RCC 7860 (cell line): ENCODE measurements at regions not wholly inside any gene's neighbourhood (a gene's known extent, or its start where the extent isn't known, plus 50 kb on each side); places are given as distances from the start of the nearest gene placed in this dataset.
A peak's percentile ranks its signal among the peaks of the same experiment; 100 is the strongest.

Experiments
- DNase-seq: peaks from one replicate; pipeline ENCODE4 v3.0.0-alpha.2; 2015; ENCODE audit warnings: low spot score
- FAIRE-seq: peaks from 2 replicates; lab custom pipeline; 2012; peaks lifted over from hg19 to GRCh38; lab: Jason Lieb, UNC

DNA sequence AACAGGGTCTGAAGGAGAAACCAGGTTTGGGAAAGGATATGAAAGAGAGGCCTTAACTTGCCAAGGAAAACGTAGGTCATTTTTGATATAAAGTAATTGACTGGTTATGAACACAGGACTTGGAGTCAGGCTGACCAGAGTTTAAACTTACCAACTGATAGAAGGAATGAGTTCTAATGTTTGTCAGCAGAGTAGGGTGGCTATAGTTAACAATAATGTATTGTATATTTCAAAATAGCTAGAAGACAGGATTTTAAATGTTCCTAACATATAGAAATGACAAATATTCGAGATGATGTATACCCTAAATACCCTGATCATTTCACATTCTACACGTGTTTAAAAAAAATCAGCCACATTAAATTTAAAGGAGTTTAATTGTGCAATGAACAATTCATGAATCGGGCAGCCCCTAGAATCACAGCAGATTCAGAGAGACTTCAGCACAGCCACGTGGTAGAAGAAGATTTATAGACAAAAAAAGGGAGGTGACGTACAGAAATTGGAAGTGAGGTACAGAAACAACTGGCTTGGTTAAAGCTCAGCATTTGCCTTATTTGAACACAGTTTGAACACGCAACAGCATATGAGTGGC, 52.5 kb upstream of the PLEKHG7 start:
- no peak for DNase-seq
- no peak for FAIRE-seq

- peak; percentile 66 for DNase-seq
Measured at GRCh38 chr12:92649511-92650227, 53.1 kb upstream of the PLEKHG7 start.

GRCh38 chr12:92648242-92649031, 54.4 kb upstream of the PLEKHG7 start:
- FAIRE-seq: no peak
- no peak for DNase-seq

More at GRCh38 chr12:92649511-92650227, 53.1 kb upstream of the PLEKHG7 start:
- FAIRE-seq: peak; percentile 65

GRCh38 chr12:92641291-92641690, 61.5 kb upstream of the PLEKHG7 start:
- DNase-seq (no peak), FAIRE-seq (no peak)

DNA sequence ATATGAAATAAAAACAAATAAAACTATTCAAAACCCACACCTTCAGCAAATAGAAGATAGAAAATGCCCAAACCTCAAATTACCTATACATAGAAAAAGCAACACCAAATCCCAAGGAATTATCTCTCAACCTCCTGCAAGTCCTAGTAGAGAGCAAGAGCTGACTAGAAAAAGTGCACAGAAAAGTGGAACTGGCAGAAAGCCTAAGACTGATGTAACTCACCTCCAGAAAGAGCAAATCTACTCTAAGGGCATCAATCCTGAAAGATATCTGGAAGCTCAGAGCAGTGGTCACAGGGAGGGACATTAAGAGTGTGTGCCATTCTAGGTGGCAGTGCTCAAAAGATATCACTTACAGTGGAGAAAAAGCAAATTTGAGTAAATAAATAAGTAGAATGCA, 62.1 kb upstream of the PLEKHG7 start:
- no peak for DNase-seq
- no peak for FAIRE-seq

DNA sequence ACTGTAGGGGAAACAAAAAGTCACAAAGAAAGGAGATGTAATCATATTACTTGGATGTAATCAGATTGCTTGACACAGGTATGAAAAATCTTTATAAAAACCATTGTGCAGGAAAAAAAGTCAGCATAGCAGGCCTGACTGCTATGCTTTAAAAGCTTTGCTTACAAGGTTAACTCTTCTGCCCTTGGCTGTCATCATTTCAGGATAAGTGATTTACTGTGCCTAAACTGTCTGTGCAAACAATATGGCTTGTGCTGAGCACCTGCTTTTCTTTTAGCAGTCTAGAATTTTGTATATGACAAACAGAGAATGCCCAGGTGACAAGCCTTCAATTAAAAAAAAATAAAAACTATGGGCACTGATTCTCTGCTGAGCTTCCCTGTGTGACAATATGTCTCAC, 63.8 kb upstream of the PLEKHG7 start:
- FAIRE-seq: no peak
- no peak for DNase-seq

DNA sequence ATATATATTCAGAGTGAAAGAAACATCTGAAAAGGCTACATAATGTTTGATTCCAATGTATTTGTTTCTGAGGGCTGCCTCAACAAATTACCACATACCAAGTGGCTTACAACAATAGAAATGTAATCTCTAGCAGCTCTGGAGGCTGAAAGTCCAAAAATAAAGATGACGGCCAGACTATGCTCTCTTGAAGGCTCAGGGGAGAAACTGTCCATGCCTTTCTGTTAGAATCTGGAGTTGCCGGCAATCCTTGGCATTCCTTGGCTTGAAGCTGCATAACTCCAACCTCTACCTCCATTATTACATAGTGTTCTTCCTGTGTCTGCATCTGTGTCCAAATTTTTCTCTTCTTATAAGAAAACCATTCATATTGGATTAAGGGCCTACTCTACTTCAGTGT, 68.1 kb upstream of the PLEKHG7 start:
- no peak for DNase-seq

DNA sequence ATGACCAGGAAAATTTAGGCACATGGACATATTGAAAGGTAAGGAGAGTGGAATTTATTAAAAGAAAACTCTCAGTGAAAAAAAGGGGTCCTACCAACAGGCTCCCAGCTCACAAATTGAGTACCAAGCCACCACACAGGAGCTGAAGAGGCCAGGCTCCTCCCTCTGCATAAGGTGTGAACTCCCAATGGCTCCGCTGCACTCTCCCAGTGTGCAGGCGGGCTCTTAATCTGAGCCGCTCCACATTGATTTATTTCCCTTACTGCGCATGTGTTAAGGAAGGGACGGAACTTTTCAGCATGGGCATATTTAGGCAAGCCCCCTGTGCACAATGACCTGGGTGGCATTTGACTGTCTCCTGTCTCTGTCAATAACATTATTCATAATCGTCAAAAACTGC, 68.6 kb upstream of the PLEKHG7 start:
- FAIRE-seq (no peak), DNase-seq (no peak)

More for the DNA sequence above, 68.1 kb upstream of the PLEKHG7 start:
- FAIRE-seq: no peak

DNA sequence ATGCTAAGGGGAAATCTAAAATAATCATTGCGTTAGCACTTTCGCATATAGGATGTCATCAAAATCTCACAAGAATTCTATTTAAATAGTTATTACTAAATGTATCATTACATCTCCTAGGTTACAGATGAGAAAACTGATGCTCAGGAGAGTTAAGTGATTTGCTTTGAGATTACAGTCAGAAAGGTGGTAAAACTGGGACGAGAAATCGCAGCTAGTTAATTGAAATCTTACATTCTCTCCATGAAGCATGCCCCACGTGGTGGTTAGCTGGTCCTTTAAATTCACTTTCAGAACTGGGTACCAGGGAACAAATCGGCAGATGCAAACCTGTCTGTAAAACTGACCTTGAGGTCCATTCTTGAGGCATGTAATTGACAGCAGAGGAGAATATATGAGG, 71.8 kb upstream of the PLEKHG7 start:
- FAIRE-seq: no peak
- DNase-seq: no peak

- DNase-seq: peak; percentile 78
Measured at GRCh38 chr12:92629349-92630065, 73.3 kb upstream of the PLEKHG7 start.

GRCh38 chr12:92628476-92628875, 74.3 kb upstream of the PLEKHG7 start:
- peak; percentile 92 for FAIRE-seq
- DNase-seq: peak; percentile 69

More at GRCh38 chr12:92629349-92630065, 73.3 kb upstream of the PLEKHG7 start:
- peak; percentile 92 for FAIRE-seq

DNA sequence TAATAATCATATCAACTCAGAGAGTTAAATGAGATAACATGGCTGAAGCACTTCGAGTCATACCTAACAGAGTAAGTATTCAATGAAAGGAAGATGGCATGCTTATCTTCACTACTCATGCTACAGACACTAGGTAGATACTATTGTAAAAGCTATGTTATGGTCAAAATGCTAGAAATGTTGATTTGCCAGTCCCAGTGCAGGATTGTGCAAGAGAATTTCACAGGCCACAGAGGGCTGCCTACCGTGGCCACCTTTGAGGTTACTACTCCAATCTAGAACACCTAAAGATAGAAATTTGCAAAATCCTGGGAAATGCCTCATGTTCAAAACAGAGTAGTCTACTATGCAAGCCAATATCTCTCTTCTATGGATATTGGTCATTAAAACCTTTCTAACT, 75.3 kb upstream of the PLEKHG7 start:
- FAIRE-seq: no peak
- DNase-seq: peak; percentile 33

DNA sequence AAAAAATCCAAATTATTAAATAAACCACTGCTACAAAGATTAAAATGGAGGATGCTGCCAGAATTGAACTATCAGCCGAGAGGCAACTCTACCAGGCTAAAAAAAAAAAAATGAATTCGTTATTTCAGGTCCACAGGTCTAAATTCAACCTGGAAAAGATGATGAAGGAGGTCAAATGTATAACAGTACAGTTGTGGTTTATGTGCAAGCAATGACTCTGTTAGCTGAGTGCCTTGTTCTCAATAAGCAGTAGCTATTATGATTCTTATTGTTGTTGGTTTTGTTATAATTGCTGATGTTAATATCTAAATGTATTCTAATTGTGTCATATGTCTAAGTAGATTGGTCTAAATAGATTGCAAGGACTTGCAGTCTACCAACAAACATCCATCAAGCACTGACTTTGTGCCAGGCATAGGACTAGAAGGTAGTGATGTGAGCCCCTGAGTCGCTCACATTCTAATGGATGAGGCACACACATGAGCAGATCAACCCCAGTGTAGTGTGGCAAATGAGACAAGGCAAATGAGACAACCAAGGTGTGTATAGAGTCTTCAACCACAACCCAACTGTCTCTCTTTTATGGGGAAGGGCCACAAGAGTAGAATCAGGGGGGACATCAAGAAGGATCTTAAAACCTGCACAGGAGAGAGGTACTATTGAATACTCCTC, 77.0 kb upstream of the PLEKHG7 start:
- no peak for FAIRE-seq
- DNase-seq: no peak

GRCh38 chr12:92624236-92624635, 78.6 kb upstream of the PLEKHG7 start:
- DNase-seq (peak; percentile 62), FAIRE-seq (peak; percentile 85)

GRCh38 chr12:92623386-92623785, 79.4 kb upstream of the PLEKHG7 start:
- DNase-seq (no peak), FAIRE-seq (no peak)

DNA sequence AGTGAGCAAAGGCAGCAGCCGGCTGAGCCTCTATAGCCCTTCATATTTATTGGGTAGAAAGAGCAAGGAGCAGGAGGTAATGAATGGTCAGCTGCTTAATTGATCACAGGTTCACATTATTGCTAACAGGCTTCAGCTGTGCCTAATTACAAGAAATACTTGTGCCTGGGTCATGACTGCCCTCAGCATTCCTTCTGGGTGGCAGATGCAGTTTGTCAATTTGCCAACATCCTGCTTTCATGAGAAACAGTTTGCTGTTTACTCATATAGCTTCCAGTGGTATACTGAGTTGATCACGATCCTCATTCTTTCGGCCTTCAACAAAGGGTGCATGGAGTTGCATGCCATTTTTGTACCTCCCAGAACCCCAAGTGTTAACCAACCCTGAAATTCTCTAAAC, 81.0 kb upstream of the PLEKHG7 start:
- no peak for FAIRE-seq
- no peak for DNase-seq

- FAIRE-seq (no peak), DNase-seq (no peak)
Measured at GRCh38 chr12:92621312-92621711, 81.5 kb upstream of the PLEKHG7 start.

- FAIRE-seq (no peak), DNase-seq (no peak)
Measured at GRCh38 chr12:92619730-92620684, 82.8 kb upstream of the PLEKHG7 start.

GRCh38 chr12:92619026-92619425, 83.8 kb upstream of the PLEKHG7 start:
- DNase-seq (no peak), FAIRE-seq (no peak)
